HL-60 (cell line): ENCODE measurements at regions not wholly inside any gene's neighbourhood (a gene's known extent, or its start where the extent isn't known, plus 50 kb on each side); places are given as distances from the start of the nearest gene placed in this dataset.

Experiments
- CTCF ChIP-seq: IDR thresholded peaks from one replicate; pipeline ENCODE4 v1.5.1; 2011; ENCODE audit warnings: low read length, control low read depth, inconsistent platforms; ENCODE audit not compliant: insufficient read depth
- GABPA ChIP-seq: IDR thresholded peaks from 2 replicates; pipeline ENCODE4 v1.6.1; 2012; ENCODE audit warnings: low read depth
- POLR2AphosphoS5 ChIP-seq: IDR thresholded peaks from 2 replicates; pipeline ENCODE4 v1.6.1; 2012; ENCODE audit warnings: low read depth
- TF ChIP-seq, protein P1 (sequence below): IDR thresholded peaks from 2 replicates; pipeline ENCODE4 v1.6.1; 2012; ENCODE audit warnings: low read depth; ENCODE audit not compliant: insufficient replicate concordance

DNA sequence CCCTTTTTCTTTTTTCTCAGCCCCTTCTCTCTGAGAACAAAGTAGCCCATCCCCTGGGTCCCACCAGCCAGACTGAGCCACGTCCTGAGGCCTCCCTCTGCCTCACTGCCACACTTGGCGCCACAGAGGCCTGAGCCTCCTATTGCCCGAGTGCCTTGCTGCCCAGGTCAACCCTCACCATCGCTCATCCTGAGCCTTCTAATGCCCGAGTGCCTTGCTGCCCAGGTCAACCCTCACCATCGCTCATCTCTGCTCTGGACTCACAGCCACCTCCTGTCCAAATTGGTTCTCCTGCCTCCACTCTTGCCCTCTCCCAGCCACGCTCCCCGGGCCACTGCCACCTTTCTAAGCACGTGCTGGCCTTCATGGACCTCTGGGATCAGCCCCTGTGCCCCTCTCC is 53.2 kb upstream of the SMNDC1 start:
- TF ChIP-seq CTCF, result no peak
- TF ChIP-seq POLR2AphosphoS5, result no peak
- TF ChIP-seq, protein P1, sequence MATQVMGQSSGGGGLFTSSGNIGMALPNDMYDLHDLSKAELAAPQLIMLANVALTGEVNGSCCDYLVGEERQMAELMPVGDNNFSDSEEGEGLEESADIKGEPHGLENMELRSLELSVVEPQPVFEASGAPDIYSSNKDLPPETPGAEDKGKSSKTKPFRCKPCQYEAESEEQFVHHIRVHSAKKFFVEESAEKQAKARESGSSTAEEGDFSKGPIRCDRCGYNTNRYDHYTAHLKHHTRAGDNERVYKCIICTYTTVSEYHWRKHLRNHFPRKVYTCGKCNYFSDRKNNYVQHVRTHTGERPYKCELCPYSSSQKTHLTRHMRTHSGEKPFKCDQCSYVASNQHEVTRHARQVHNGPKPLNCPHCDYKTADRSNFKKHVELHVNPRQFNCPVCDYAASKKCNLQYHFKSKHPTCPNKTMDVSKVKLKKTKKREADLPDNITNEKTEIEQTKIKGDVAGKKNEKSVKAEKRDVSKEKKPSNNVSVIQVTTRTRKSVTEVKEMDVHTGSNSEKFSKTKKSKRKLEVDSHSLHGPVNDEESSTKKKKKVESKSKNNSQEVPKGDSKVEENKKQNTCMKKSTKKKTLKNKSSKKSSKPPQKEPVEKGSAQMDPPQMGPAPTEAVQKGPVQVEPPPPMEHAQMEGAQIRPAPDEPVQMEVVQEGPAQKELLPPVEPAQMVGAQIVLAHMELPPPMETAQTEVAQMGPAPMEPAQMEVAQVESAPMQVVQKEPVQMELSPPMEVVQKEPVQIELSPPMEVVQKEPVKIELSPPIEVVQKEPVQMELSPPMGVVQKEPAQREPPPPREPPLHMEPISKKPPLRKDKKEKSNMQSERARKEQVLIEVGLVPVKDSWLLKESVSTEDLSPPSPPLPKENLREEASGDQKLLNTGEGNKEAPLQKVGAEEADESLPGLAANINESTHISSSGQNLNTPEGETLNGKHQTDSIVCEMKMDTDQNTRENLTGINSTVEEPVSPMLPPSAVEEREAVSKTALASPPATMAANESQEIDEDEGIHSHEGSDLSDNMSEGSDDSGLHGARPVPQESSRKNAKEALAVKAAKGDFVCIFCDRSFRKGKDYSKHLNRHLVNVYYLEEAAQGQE, result no peak
- TF ChIP-seq GABPA, result no peak
